Peyer's patch (tissue), 4 donors: ENCODE measurements at regions not wholly inside any gene's neighbourhood (a gene's known extent, or its start where the extent isn't known, plus 50 kb on each side); places are given as distances from the start of the nearest gene placed in this dataset.

ENCODE experiments used
- POLR2A ChIP-seq, 2 donors: fragments of 450-650 bp; IDR thresholded peaks; one replicate each; pipeline ENCODE4 v1.5.1; 2017; ENCODE audit warnings: antibody characterized with exemption in 2 of 2, mild to moderate bottlenecking in 2 of 2, moderate library complexity in 2 of 2
- TF ChIP-seq, protein P1 (sequence below), 6 experiments: fragments of 450-650 bp in 4 of 6; fragments of 200-600 bp in 2 of 6; sonication (generic) in 1 of 6; IDR thresholded peaks; one replicate each; pipeline ENCODE4 v1.5.1; 2017 to 2019; ENCODE audit warnings: antibody characterized with exemption in 6 of 6, mild to moderate bottlenecking in 3 of 6, moderate library complexity in 1 of 6

DNA sequence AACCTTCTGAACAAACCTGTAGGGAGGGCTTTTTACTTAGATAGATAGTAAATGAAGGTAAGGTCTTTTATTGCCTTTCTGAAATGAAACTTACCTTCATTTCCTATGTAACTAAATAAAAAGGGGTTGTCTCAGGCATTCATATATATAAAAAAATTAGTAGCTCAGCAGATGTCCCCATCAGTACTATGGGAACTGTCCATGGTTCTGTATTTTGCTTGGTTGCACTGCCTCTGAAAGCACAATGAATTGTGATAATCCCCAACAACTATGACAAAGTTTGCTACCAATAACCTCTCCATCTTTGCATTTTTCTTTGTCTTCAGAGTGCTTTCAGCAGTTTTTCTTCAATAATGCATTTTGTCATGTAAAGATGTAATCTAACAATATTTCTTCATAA, 222.4 kb downstream of the SLIT2 start:
- TF ChIP-seq, protein P1, sequence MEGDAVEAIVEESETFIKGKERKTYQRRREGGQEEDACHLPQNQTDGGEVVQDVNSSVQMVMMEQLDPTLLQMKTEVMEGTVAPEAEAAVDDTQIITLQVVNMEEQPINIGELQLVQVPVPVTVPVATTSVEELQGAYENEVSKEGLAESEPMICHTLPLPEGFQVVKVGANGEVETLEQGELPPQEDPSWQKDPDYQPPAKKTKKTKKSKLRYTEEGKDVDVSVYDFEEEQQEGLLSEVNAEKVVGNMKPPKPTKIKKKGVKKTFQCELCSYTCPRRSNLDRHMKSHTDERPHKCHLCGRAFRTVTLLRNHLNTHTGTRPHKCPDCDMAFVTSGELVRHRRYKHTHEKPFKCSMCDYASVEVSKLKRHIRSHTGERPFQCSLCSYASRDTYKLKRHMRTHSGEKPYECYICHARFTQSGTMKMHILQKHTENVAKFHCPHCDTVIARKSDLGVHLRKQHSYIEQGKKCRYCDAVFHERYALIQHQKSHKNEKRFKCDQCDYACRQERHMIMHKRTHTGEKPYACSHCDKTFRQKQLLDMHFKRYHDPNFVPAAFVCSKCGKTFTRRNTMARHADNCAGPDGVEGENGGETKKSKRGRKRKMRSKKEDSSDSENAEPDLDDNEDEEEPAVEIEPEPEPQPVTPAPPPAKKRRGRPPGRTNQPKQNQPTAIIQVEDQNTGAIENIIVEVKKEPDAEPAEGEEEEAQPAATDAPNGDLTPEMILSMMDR (IDR thresholded peaks at IDR 0.05): no peak
- TF ChIP-seq POLR2A (IDR thresholded peaks at IDR 0.05): no peak
